ENCODE measurements at regions not wholly inside any gene's neighbourhood (a gene's known extent, or its start where the extent isn't known, plus 50 kb on each side); places are given as distances from the start of the nearest gene placed in this dataset.

DNA sequence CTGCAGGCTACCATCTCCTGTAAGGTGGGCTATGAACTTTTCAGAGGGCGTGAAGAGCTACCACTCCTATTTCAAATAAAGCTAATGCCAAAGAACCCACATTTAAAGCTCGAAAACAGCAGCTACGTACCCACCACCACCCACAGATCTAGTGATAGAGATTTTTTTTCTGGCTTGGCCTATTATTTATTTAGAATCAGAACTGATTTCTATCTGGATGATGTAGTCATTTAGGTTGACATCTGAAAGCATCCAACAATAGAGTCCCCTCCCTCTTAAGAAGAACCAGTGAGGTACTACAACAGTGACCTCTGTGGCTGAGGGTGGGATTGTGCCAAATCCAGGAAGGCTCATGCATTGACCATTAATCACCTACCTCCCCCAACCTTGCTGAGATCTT lies 113.8 kb upstream of the ADO start:
- peak in 1 of 2 donors; percentile 26 for ATAC-seq
- Histone ChIP-seq H3K4me3 (no peak overlapping the region), H3K9me3 (no peaks in the 10 kb centered on the region), H3K4me1 (peaks cover 10% of the 10 kb centered on the region), H3K27me3 (ENCODE audit: low read depth) (no peaks in the 10 kb centered on the region), H3K36me3 (no peaks in the 10 kb centered on the region), H3K27ac (no peak overlapping the region)
- TF ChIP-seq, protein P1, sequence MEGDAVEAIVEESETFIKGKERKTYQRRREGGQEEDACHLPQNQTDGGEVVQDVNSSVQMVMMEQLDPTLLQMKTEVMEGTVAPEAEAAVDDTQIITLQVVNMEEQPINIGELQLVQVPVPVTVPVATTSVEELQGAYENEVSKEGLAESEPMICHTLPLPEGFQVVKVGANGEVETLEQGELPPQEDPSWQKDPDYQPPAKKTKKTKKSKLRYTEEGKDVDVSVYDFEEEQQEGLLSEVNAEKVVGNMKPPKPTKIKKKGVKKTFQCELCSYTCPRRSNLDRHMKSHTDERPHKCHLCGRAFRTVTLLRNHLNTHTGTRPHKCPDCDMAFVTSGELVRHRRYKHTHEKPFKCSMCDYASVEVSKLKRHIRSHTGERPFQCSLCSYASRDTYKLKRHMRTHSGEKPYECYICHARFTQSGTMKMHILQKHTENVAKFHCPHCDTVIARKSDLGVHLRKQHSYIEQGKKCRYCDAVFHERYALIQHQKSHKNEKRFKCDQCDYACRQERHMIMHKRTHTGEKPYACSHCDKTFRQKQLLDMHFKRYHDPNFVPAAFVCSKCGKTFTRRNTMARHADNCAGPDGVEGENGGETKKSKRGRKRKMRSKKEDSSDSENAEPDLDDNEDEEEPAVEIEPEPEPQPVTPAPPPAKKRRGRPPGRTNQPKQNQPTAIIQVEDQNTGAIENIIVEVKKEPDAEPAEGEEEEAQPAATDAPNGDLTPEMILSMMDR (IDR thresholded peaks at IDR 0.05) = no peak
- intact Hi-C loops (cut with DNase I) = no loop called here
- no peak for DNase-seq

DNA sequence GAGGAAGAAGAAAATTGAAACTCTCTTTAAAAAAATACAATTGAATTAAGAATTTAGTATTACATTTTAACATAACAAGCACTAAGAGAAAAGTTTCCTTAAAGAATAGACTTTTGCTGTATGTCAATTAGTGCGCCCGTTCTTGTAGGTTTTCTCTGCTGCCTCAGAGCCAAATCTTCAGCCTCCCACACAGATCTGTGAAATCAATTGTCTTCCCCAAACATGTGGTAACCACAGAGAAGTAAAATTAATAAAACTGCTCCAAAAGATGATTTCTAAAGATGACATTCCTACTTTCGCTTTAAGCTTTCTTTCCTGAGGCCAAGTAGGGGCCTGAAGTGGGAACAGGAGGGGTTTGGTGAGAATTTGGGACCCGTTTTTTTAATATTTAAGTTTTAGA lies 113.2 kb upstream of the ADO start:
- DNase-seq (no peak), ATAC-seq (no peak)
- TF ChIP-seq, protein P1 (IDR thresholded peaks at IDR 0.05) = no peak
- Histone ChIP-seq H3K36me3 (no peaks in the 10 kb centered on the region), H3K27ac (no peak overlapping the region), H3K4me1 (peaks cover 10% of the 10 kb centered on the region), H3K4me3 (no peak overlapping the region), H3K9me3 (no peaks in the 10 kb centered on the region), H3K27me3 (ENCODE audit: low read depth) (no peaks in the 10 kb centered on the region)
- intact Hi-C loops (cut with DNase I) = no loop called here

DNA sequence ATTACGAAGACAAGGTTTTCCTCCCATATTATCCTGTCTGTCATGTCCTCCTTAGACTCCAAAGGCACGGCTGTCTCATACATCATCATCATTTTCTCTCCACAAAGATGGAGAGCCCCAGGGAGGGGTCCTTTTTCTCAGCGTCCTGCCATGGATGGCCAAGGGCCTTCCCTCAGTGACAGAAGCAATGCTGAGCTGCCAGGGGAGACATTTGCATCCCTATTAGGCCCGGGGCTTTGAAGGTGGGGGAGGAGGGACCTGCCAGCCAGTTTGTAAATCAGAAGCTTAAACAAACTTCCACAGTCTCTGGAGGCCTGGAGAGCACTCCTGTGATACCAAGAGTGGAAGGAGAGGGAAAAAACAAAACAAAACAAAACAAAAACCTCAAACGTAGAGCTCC lies 112.4 kb upstream of the ADO start:
- TF ChIP-seq, protein P1 (IDR thresholded peaks at IDR 0.05) = no peak
- no peaks in the 10 kb centered on the region for H3K27me3 ChIP-seq (ENCODE audit: low read depth)
- no peak overlapping the region for H3K4me3 ChIP-seq
- ATAC-seq = no peak
- no peaks in the 10 kb centered on the region for H3K36me3 ChIP-seq
- intact Hi-C loops (cut with DNase I) = no loop called here
- H3K4me1 ChIP-seq = peaks cover 10% of the 10 kb centered on the region
- DNase-seq = no peak
- no peaks in the 10 kb centered on the region for H3K9me3 ChIP-seq
- no peak overlapping the region for H3K27ac ChIP-seq

DNA sequence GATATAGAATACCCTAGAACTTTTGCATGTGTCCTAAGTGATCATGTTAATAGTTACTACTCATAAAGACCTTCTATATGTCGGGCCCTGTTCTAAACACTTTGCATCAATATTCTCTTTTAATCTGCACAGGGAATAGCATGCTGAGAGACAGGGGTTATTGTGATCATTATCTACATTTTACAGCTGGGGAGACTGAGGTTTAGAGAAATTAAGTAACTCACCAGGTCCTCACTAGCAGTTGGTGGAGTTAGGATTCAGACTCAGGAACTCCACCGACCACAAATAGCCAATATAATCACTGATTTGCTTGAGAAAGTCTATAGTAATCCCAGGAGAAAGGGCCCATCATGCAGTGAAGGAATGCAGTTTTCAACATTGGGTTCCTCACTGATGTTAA lies 111.2 kb upstream of the ADO start:
- no peaks in the 10 kb centered on the region for H3K36me3 ChIP-seq
- H3K9me3 ChIP-seq = peaks cover 4% of the 10 kb centered on the region
- TF ChIP-seq, protein P1 (IDR thresholded peaks at IDR 0.05) = no peak
- intact Hi-C loops (cut with DNase I) = no loop called here
- DNase-seq (no peak), ATAC-seq (no peak)
- H3K4me1 ChIP-seq = peaks cover 10% of the 10 kb centered on the region
- no peak overlapping the region for H3K27ac ChIP-seq
- H3K27me3 ChIP-seq (ENCODE audit: low read depth) = no peaks in the 10 kb centered on the region
- H3K4me3 ChIP-seq = no peak overlapping the region

DNA sequence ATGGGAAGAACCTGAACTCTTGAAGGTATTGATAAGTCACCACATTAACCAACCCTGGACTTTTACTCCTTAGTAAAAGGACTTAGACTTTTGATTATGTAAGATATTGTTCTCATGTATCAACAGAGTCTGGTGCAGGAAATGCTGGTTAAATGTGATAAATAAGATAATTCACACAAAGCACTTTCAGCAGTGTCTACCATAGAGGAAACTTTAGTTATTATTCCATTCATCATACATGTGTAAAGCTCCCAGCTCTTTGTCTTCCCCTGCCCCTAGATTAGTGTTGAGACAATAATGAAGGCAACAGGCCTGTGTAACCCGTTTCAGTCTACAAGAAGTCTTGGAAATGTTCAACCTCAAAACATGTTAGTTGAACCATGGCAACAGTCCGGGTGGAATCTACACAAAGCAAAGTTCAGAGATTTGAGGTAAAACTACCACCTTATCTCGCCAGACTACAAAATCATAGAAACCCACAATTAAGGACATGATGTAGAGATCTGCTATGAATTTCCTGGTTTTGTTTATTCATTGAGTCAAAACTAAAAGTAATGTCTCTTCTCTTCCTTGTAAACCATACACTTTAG lies 109.9 kb upstream of the ADO start:
- DNase-seq (no peak), ATAC-seq (no peak)
- TF ChIP-seq, protein P1 (IDR thresholded peaks at IDR 0.05) = no peak
- Histone ChIP-seq H3K27me3 (ENCODE audit: low read depth) (no peaks in the 10 kb centered on the region), H3K4me3 (no peak overlapping the region), H3K4me1 (peaks cover 10% of the 10 kb centered on the region), H3K9me3 (peaks cover 17% of the 10 kb centered on the region), H3K27ac (no peak overlapping the region), H3K36me3 (no peaks in the 10 kb centered on the region)
- intact Hi-C loops (cut with DNase I) = no loop called here

DNA sequence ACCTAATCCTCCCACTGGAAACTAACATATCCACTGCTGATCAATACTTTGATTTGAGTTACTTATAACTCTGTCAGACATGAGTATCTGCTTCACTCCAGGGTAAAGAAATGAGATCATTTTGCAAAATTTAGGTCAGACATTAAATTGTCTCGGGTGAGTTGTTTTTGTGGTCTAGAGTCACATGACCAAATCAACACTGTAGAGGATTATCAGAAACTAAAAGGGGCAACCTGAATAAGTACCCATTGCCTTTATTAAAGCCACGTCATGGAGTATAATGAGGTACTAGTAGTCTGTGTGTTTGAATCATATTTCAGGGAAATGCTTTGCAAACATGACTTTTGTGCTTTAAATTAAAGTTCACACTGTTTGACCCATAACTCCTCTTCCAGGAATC lies 107.7 kb upstream of the ADO start:
- intact Hi-C loops (cut with DNase I) = no loop called here
- H3K36me3 ChIP-seq = no peaks in the 10 kb centered on the region
- H3K4me3 ChIP-seq = no peak overlapping the region
- DNase-seq (no peak), ATAC-seq (no peak)
- no peaks in the 10 kb centered on the region for H3K27me3 ChIP-seq (ENCODE audit: low read depth)
- H3K27ac ChIP-seq = no peak overlapping the region
- TF ChIP-seq, protein P1 (IDR thresholded peaks at IDR 0.05) = no peak
- H3K4me1 ChIP-seq = no peaks in the 10 kb centered on the region
- H3K9me3 ChIP-seq = peaks cover 22% of the 10 kb centered on the region
